ENCODE measurements at regions not wholly inside any gene's neighbourhood (a gene's known extent, or its start where the extent isn't known, plus 50 kb on each side); places are given as distances from the start of the nearest gene placed in this dataset.

GRCh38 chr10:57049096-57049495 lies 688.0 kb upstream of the ZWINT start:
- Histone ChIP-seq H3K36me3 (ENCODE audit: control insufficient read depth in 2 of 2, insufficient read depth in 2 of 2, low read length in 1 of 2) (no peaks in the 10 kb centered on the region), H2AFZ (ENCODE audit: control insufficient read depth, low read depth, low read length) (no peak overlapping the region), H3K27me3 (replicated peaks in 1 of 2; ENCODE audit: control insufficient read depth in 2 of 2, insufficient read depth in 2 of 2, low read length in 1 of 2) (no peaks in the 10 kb centered on the region), H3K79me2 (ENCODE audit: control insufficient read depth, insufficient read depth, low read length) (no peaks in the 10 kb centered on the region), H3K4me1 (ENCODE audit: control insufficient read depth, insufficient read depth, low read length) (no peaks in the 10 kb centered on the region), H3K4me3 (no peak overlapping the region), H4K20me1 (ENCODE audit: control insufficient read depth, insufficient read depth) (no peaks in the 10 kb centered on the region), H3K9ac (ENCODE audit: control insufficient read depth, insufficient read depth, low read length) (no peak overlapping the region), H3K4me2 (ENCODE audit: control insufficient read depth, insufficient read depth) (no peak overlapping the region), H3K9me3 (replicated peaks; ENCODE audit: control insufficient read depth, insufficient read depth, low read length) (no peaks in the 10 kb centered on the region), H3K27ac (ENCODE audit: control insufficient read depth, insufficient read depth) (no peak overlapping the region)
- FAIRE-seq (no peak), DNase-seq (ENCODE audit: low read depth, low spot score) (no peak), ATAC-seq (no peak)
- intact Hi-C loops (cut with micrococcal nuclease; ENCODE audit: unreplicated experiment) (no loop called here), in situ Hi-C loops (cut with MboI) (no loop called here)
- RAD21 ChIA-PET (ENCODE audit: unreplicated experiment), result no interaction called here
- TF ChIP-seq ZBTB40 (IDR thresholded peaks at IDR 0.05; ENCODE audit: borderline replicate concordance) (no peak), RCOR1 (conservative IDR thresholded peaks at IDR 0.05; ENCODE audit: low read depth, low read length) (no peak), NR2C2 (IDR thresholded peaks at IDR 0.05; ENCODE audit: borderline replicate concordance, control insufficient read depth, insufficient read length, low read depth) (no peak), IKZF1 (conservative IDR thresholded peaks at IDR 0.05) (no peak), SKIL (IDR thresholded peaks at IDR 0.05; ENCODE audit: low read depth, poor library complexity, severe bottlenecking) (no peak), BHLHE40 (IDR thresholded peaks at IDR 0.05; ENCODE audit: borderline replicate concordance in 1 of 2, low read depth in 2 of 2, low read length in 1 of 2) (no peak), NFYA (IDR thresholded peaks at IDR 0.05; ENCODE audit: borderline replicate concordance, low read depth, low read length) (no peak), KDM1A (IDR thresholded peaks at IDR 0.05; ENCODE audit: borderline replicate concordance) (no peak), E2F8 (IDR thresholded peaks at IDR 0.05; ENCODE audit: low read depth, partially characterized antibody) (no peak), PML (IDR thresholded peaks at IDR 0.05; ENCODE audit: low read length) (no peak), RBBP5 (conservative IDR thresholded peaks at IDR 0.05) (no peak), HSF1 (IDR thresholded peaks at IDR 0.05; ENCODE audit: low read depth, low read length) (no peak)
- 3% methylated on average over 2 of the region's 2 CpGs for WGBS (ENCODE audit: insufficient coverage, insufficient replicate concordance, low lambda C conversion rate, missing lambda C conversion rate)
- CTCF ChIA-PET, result no interaction called here
- POLR2A ChIA-PET, result no interaction called here
- BruUV-seq (replicated peaks), result no TSS peak
- SMC1A ChIA-PET (ENCODE audit: uncharacterized antibody, unreplicated experiment), result no interaction called here

Data from GM12878 (cell line).